Osteoblast (primary cell): ENCODE measurements at regions not wholly inside any gene's neighbourhood (a gene's known extent, or its start where the extent isn't known, plus 50 kb on each side); places are given as distances from the start of the nearest gene placed in this dataset.

Experiments used
- DNase-seq: peaks from one replicate; pipeline ENCODE4 v3.0.0; 2011; ENCODE audit warnings: low spot score, mixed read lengths; ENCODE audit not compliant: insufficient read length; ENCODE audit errors: missing footprints
- H2AFZ ChIP-seq: 2 replicates; pipeline ENCODE4 v1.6.0; 2011; ENCODE audit warnings: mild to moderate bottlenecking, low read length
- H3K27ac ChIP-seq: 2 replicates; pipeline ENCODE4 v1.5.1; 2011; ENCODE audit warnings: mild to moderate bottlenecking, low read depth, low read length, moderate library complexity
- H3K27me3 ChIP-seq: 2 replicates; pipeline ENCODE4 v1.6.0; 2012; ENCODE audit warnings: mild to moderate bottlenecking, control low read depth, inconsistent platforms, low read length, moderate library complexity; ENCODE audit not compliant: insufficient read depth
- H3K36me3 ChIP-seq: 2 replicates; pipeline ENCODE4 v1.5.1; 2011; ENCODE audit warnings: mild to moderate bottlenecking, low read length, control low read depth, moderate library complexity; ENCODE audit not compliant: insufficient read depth
- H3K4me1 ChIP-seq: 2 replicates; pipeline ENCODE4 v1.5.1; 2011; ENCODE audit warnings: mild to moderate bottlenecking, low read length, control low read depth, moderate library complexity; ENCODE audit not compliant: insufficient read depth
- H3K4me2 ChIP-seq: 2 replicates; pipeline ENCODE4 v1.6.0; 2011; ENCODE audit warnings: mild to moderate bottlenecking, low read length; ENCODE audit not compliant: insufficient read depth
- H3K4me3 ChIP-seq: fragments of 200-600 bp; sonication (generic); 3 replicates; pipeline ENCODE4 v1.5.1; 2012; ENCODE audit warnings: mild to moderate bottlenecking, low read length, inconsistent platforms; ENCODE audit not compliant: insufficient read depth
- H3K79me2 ChIP-seq: 2 replicates; pipeline ENCODE4 v1.6.0; 2012; ENCODE audit warnings: mild to moderate bottlenecking, low read length, control low read depth, inconsistent platforms; ENCODE audit not compliant: insufficient read depth
- H3K9me3 ChIP-seq: 2 replicates; pipeline ENCODE4 v1.5.1; 2011; ENCODE audit warnings: low read depth, low read length, control low read depth
- H4K20me1 ChIP-seq: 2 replicates; pipeline ENCODE4 v1.6.0; 2012; ENCODE audit warnings: mild to moderate bottlenecking, low read length, control low read depth; ENCODE audit not compliant: insufficient read depth
- CTCF ChIP-seq: IDR thresholded peaks from 2 replicates; pipeline ENCODE4 v1.5.1; 2011; ENCODE audit warnings: mild to moderate bottlenecking, low read depth, low read length, moderate library complexity; ENCODE audit errors: extremely low read depth

- no peak overlapping the region for H2AFZ ChIP-seq
- no peak for TF ChIP-seq CTCF
- no peaks in the 10 kb centered on the region for H3K36me3 ChIP-seq
These were observed 134.2 kb downstream of the RPS29 start for GRCh38 chr14:49451938-49452337.

GRCh38 chr14:49449749-49450148, 136.4 kb downstream of the RPS29 start:
- no peaks in the 10 kb centered on the region for H3K36me3 ChIP-seq
- TF ChIP-seq CTCF = no peak
- H3K27me3 ChIP-seq = no peaks in the 10 kb centered on the region
- H4K20me1 ChIP-seq = no peaks in the 10 kb centered on the region
- H3K27ac ChIP-seq = no peak overlapping the region
- H3K79me2 ChIP-seq = no peaks in the 10 kb centered on the region
- peaks cover 4% of the 10 kb centered on the region for H3K9me3 ChIP-seq
- H2AFZ ChIP-seq = no peak overlapping the region
- no peak overlapping the region for H3K4me2 ChIP-seq
- H3K4me1 ChIP-seq = no peaks in the 10 kb centered on the region
- no peak overlapping the region for H3K4me3 ChIP-seq
- no peak for DNase-seq

More at GRCh38 chr14:49451938-49452337, 134.2 kb downstream of the RPS29 start:
- no peak overlapping the region for H3K4me3 ChIP-seq
- H4K20me1 ChIP-seq = no peaks in the 10 kb centered on the region
- no peaks in the 10 kb centered on the region for H3K79me2 ChIP-seq
- no peak overlapping the region for H3K4me2 ChIP-seq
- peaks cover 4% of the 10 kb centered on the region for H3K9me3 ChIP-seq
- H3K27me3 ChIP-seq = no peaks in the 10 kb centered on the region
- H3K4me1 ChIP-seq = no peaks in the 10 kb centered on the region
- DNase-seq = no peak
- no peak overlapping the region for H3K27ac ChIP-seq

- TF ChIP-seq CTCF = no peak
- H3K27me3 ChIP-seq = no peaks in the 10 kb centered on the region
- H3K4me1 ChIP-seq = no peaks in the 10 kb centered on the region
- H3K4me3 ChIP-seq = no peak overlapping the region
- H2AFZ ChIP-seq = no peak overlapping the region
- H3K9me3 ChIP-seq = peaks cover 4% of the 10 kb centered on the region
- H3K4me2 ChIP-seq = no peak overlapping the region
- H4K20me1 ChIP-seq = no peaks in the 10 kb centered on the region
- no peak overlapping the region for H3K27ac ChIP-seq
- no peaks in the 10 kb centered on the region for H3K36me3 ChIP-seq
- no peaks in the 10 kb centered on the region for H3K79me2 ChIP-seq
- no peak for DNase-seq
These were observed 138.6 kb downstream of the RPS29 start for GRCh38 chr14:49447540-49448107.

DNA sequence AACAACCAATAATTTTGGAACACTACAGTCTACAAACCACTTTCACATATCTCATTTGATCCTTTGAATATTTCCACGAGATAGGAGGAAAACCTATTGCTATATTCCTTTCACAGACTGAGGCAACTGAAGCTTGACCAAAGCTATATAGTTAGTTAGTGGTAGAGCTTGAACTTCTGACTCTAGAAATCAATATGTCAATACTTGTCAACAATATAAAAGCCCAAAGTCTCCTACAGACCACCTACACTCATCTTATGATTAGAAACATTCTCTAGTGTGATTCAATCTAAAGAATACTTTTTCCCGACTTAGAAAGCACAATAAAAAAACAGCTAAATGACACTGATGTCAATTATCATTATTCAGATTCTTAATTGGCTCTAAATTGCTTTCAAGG, 139.4 kb downstream of the RPS29 start:
- TF ChIP-seq CTCF = no peak
- Histone ChIP-seq H3K4me1 (no peaks in the 10 kb centered on the region), H3K4me2 (no peak overlapping the region), H3K9me3 (peaks cover 4% of the 10 kb centered on the region), H4K20me1 (no peaks in the 10 kb centered on the region), H3K27ac (no peak overlapping the region), H3K27me3 (no peaks in the 10 kb centered on the region), H2AFZ (no peak overlapping the region), H3K4me3 (no peak overlapping the region), H3K79me2 (no peaks in the 10 kb centered on the region), H3K36me3 (no peaks in the 10 kb centered on the region)
- no peak for DNase-seq
